Renal cortex interstitium (tissue), 11 donors: ENCODE measurements at regions not wholly inside any gene's neighbourhood (a gene's known extent, or its start where the extent isn't known, plus 50 kb on each side); places are given as distances from the start of the nearest gene placed in this dataset.
"Not testable (repeated sequence)": the region's sequence is repeated elsewhere in the genome, so short reads cannot be mapped to it uniquely, and the experiment has no call there.

ENCODE experiments used
- DNase-seq, 11 donors: peaks; one replicate each; pipeline ENCODE4 v3.0.0-alpha.2; 2013; ENCODE audit warnings: low read depth in 9 of 11, low spot score in 4 of 11; ENCODE audit errors: extremely low read depth in 1 of 11

- no peak for DNase-seq
These were observed 613.3 kb upstream of the GOLIM4 start for GRCh38 chr3:168709073-168709472.

- no peak for DNase-seq
These were observed 612.2 kb upstream of the GOLIM4 start for GRCh38 chr3:168707900-168708299.

- DNase-seq = no peak
These were observed 609.7 kb upstream of the GOLIM4 start for GRCh38 chr3:168705412-168705811.

- no peak for DNase-seq
These were observed 600.3 kb upstream of the GOLIM4 start for GRCh38 chr3:168696051-168696450.

GRCh38 chr3:168693870-168694269 is 598.1 kb upstream of the GOLIM4 start:
- no peak for DNase-seq

GRCh38 chr3:168688267-168688666 is 592.5 kb upstream of the GOLIM4 start:
- no peak for DNase-seq

- DNase-seq = no peak
These were observed 588.8 kb upstream of the GOLIM4 start for GRCh38 chr3:168684519-168684918.

GRCh38 chr3:168678730-168679129 is 583.0 kb upstream of the GOLIM4 start:
- no peak for DNase-seq

- no peak for DNase-seq
These were observed 575.4 kb upstream of the GOLIM4 start for GRCh38 chr3:168671091-168671490.

- not testable (repeated sequence) for DNase-seq
These were observed 565.3 kb upstream of the GOLIM4 start for GRCh38 chr3:168660879-168661657.

GRCh38 chr3:168659015-168659414 is 563.3 kb upstream of the GOLIM4 start:
- no peak for DNase-seq

- DNase-seq = no peak
These were observed 559.9 kb upstream of the GOLIM4 start for GRCh38 chr3:168655611-168656010.

- no peak for DNase-seq
These were observed 559.0 kb upstream of the GOLIM4 start for GRCh38 chr3:168654700-168655099.

GRCh38 chr3:168653255-168653654 is 557.5 kb upstream of the GOLIM4 start:
- DNase-seq = no peak

- no peak for DNase-seq
These were observed 552.6 kb upstream of the GOLIM4 start for GRCh38 chr3:168648321-168648720.

GRCh38 chr3:168647582-168647981 is 551.9 kb upstream of the GOLIM4 start:
- DNase-seq = no peak

- DNase-seq = no peak
These were observed 549.5 kb upstream of the GOLIM4 start for GRCh38 chr3:168645180-168645579.

- DNase-seq = no peak
These were observed 532.8 kb upstream of the GOLIM4 start for GRCh38 chr3:168628549-168628948.

- DNase-seq = no peak
These were observed 529.8 kb upstream of the GOLIM4 start for GRCh38 chr3:168625477-168625876.

GRCh38 chr3:168624892-168625448 is 529.2 kb upstream of the GOLIM4 start:
- no peak for DNase-seq

GRCh38 chr3:168624195-168624594 is 528.5 kb upstream of the GOLIM4 start:
- DNase-seq = no peak
